ENCODE measurements at regions not wholly inside any gene's neighbourhood (a gene's known extent, or its start where the extent isn't known, plus 50 kb on each side); places are given as distances from the start of the nearest gene placed in this dataset.

DNA sequence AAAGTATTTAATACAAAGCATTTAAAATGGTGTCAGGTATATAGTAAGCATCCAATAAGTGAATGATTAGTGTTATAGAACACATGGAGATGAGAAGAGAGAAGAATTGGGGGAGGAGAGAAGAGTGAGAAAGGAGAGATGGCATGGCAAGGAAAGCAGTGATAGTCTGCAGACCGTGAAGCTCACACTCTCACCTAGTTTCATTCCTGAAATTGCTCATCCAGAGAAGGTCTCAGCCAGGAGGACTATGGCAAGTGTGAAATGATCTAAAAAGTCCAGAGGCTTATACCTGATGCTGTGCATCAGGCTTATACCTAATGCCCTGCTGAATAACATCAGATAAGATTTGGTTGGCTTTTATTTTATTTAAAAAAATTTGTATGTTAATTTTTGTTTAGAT lies 351.6 kb upstream of the KLF12 start:
- Histone ChIP-seq H3K27me3 (ENCODE audit: control insufficient read depth, insufficient read depth, low read length) (no peaks in the 10 kb centered on the region), H3K4me3 (ENCODE audit: low read depth in 2 of 2, low read length in 2 of 2) (no peak overlapping the region), H3K9me3 (ENCODE audit: control insufficient read depth, insufficient read depth, low read depth, low read length) (no peaks in the 10 kb centered on the region), H3K36me3 (ENCODE audit: control insufficient read depth, insufficient read depth, low read length) (no peaks in the 10 kb centered on the region), H3K27ac (ENCODE audit: low read length) (no peak overlapping the region), H3K4me1 (ENCODE audit: control insufficient read depth, insufficient read depth, low read length) (no peaks in the 10 kb centered on the region)
- BruUV-seq (replicated peaks): no TSS peak
- no peak for ATAC-seq
- in situ Hi-C loops (cut with HindIII; ENCODE audit: low pct_unique_long_range_greater_than_20kb, low sequenced_read_pairs): no loop called here
- ChIA-PET CTCF (no interaction called here), POLR2A (no interaction called here)
- intact Hi-C loops (cut with micrococcal nuclease; ENCODE audit: unreplicated experiment): no loop called here
- TF ChIP-seq SIN3A (IDR thresholded peaks at IDR 0.05; ENCODE audit: borderline replicate concordance, insufficient read depth, low read depth, low read length): no peak
- no peak for TF ChIP-seq POLR2AphosphoS5 (IDR thresholded peaks at IDR 0.05; ENCODE audit: low read depth, low read length)
- TF ChIP-seq TCF7L2 (IDR thresholded peaks at IDR 0.05; ENCODE audit: low read depth, low read length): no peak
- TF ChIP-seq, protein P1, sequence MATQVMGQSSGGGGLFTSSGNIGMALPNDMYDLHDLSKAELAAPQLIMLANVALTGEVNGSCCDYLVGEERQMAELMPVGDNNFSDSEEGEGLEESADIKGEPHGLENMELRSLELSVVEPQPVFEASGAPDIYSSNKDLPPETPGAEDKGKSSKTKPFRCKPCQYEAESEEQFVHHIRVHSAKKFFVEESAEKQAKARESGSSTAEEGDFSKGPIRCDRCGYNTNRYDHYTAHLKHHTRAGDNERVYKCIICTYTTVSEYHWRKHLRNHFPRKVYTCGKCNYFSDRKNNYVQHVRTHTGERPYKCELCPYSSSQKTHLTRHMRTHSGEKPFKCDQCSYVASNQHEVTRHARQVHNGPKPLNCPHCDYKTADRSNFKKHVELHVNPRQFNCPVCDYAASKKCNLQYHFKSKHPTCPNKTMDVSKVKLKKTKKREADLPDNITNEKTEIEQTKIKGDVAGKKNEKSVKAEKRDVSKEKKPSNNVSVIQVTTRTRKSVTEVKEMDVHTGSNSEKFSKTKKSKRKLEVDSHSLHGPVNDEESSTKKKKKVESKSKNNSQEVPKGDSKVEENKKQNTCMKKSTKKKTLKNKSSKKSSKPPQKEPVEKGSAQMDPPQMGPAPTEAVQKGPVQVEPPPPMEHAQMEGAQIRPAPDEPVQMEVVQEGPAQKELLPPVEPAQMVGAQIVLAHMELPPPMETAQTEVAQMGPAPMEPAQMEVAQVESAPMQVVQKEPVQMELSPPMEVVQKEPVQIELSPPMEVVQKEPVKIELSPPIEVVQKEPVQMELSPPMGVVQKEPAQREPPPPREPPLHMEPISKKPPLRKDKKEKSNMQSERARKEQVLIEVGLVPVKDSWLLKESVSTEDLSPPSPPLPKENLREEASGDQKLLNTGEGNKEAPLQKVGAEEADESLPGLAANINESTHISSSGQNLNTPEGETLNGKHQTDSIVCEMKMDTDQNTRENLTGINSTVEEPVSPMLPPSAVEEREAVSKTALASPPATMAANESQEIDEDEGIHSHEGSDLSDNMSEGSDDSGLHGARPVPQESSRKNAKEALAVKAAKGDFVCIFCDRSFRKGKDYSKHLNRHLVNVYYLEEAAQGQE (IDR thresholded peaks at IDR 0.05; ENCODE audit: insufficient read depth in 1 of 2, low read depth in 2 of 2, low read length in 1 of 2): no peak
- DNase-seq (ENCODE audit: low read depth, low spot score): no peak

DNA sequence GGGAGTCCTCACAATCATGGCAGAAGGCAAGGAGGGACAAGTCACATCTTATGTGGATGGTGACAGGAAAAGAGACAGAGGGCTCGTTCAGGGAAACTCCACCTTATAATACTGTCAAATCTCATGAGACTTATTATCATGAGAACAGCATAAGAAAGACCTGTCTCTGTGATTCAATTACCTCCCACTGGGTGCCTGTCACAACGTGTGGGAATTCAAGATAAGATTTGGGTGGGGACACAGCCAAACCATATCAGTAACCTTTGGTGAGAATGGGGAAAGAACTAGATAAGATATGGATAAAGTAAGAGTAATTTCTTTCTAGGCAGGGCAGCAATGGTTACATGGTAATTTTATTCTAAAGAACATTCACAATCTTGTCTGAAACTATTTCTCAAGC lies 344.9 kb upstream of the KLF12 start:
- H3K4me1 ChIP-seq (ENCODE audit: control insufficient read depth, insufficient read depth, low read length): no peaks in the 10 kb centered on the region
- CTCF ChIA-PET: no interaction called here

More for the DNA sequence above, 344.9 kb upstream of the KLF12 start:
- POLR2A ChIA-PET: no interaction called here
- in situ Hi-C loops (cut with HindIII; ENCODE audit: low pct_unique_long_range_greater_than_20kb, low sequenced_read_pairs): no loop called here
- ATAC-seq (no peak), DNase-seq (ENCODE audit: low read depth, low spot score) (no peak)
- H3K9me3 ChIP-seq (ENCODE audit: control insufficient read depth, insufficient read depth, low read depth, low read length): no peaks in the 10 kb centered on the region
- H3K4me3 ChIP-seq (ENCODE audit: low read depth in 2 of 2, low read length in 2 of 2): no peak overlapping the region
- BruUV-seq (replicated peaks): no TSS peak
- no peaks in the 10 kb centered on the region for H3K27me3 ChIP-seq (ENCODE audit: control insufficient read depth, insufficient read depth, low read length)
- intact Hi-C loops (cut with micrococcal nuclease; ENCODE audit: unreplicated experiment): no loop called here
- TF ChIP-seq, protein P2, sequence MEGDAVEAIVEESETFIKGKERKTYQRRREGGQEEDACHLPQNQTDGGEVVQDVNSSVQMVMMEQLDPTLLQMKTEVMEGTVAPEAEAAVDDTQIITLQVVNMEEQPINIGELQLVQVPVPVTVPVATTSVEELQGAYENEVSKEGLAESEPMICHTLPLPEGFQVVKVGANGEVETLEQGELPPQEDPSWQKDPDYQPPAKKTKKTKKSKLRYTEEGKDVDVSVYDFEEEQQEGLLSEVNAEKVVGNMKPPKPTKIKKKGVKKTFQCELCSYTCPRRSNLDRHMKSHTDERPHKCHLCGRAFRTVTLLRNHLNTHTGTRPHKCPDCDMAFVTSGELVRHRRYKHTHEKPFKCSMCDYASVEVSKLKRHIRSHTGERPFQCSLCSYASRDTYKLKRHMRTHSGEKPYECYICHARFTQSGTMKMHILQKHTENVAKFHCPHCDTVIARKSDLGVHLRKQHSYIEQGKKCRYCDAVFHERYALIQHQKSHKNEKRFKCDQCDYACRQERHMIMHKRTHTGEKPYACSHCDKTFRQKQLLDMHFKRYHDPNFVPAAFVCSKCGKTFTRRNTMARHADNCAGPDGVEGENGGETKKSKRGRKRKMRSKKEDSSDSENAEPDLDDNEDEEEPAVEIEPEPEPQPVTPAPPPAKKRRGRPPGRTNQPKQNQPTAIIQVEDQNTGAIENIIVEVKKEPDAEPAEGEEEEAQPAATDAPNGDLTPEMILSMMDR (IDR thresholded peaks at IDR 0.05): no peak
- TF ChIP-seq, protein P1 (IDR thresholded peaks at IDR 0.05; ENCODE audit: insufficient read depth in 1 of 2, low read depth in 2 of 2, low read length in 1 of 2): no peak
- TF ChIP-seq SIN3A (IDR thresholded peaks at IDR 0.05; ENCODE audit: borderline replicate concordance, insufficient read depth, low read depth, low read length): no peak
- TF ChIP-seq TCF7L2 (IDR thresholded peaks at IDR 0.05; ENCODE audit: low read depth, low read length): no peak
- no peak for TF ChIP-seq POLR2AphosphoS5 (IDR thresholded peaks at IDR 0.05; ENCODE audit: low read depth, low read length)
- no peak overlapping the region for H3K27ac ChIP-seq (ENCODE audit: low read length)
- H3K36me3 ChIP-seq (ENCODE audit: control insufficient read depth, insufficient read depth, low read length): no peaks in the 10 kb centered on the region

Data from Panc1 (cell line).